ENCODE measurements at regions not wholly inside any gene's neighbourhood (a gene's known extent, or its start where the extent isn't known, plus 50 kb on each side); places are given as distances from the start of the nearest gene placed in this dataset.

GRCh38 chr4:131002132-131002531 lies 1906.2 kb downstream of the C4orf33 start:
- no peak for TF ChIP-seq ELF4 (IDR thresholded peaks at IDR 0.05)
- TF ChIP-seq FOXK2 (IDR thresholded peaks at IDR 0.05) = no peak
- TF ChIP-seq HDGF (IDR thresholded peaks at IDR 0.05; ENCODE audit: borderline replicate concordance) = no peak
- no peak for TF ChIP-seq SP1 (IDR thresholded peaks at IDR 0.05)
- TF ChIP-seq L3MBTL2 (conservative IDR thresholded peaks at IDR 0.05) = no peak
- TF ChIP-seq BHLHE40 (IDR thresholded peaks at IDR 0.05; ENCODE audit: borderline replicate concordance) = no peak
- TF ChIP-seq SUZ12 (IDR thresholded peaks at IDR 0.05) = no peak
- no peak for TF ChIP-seq NFRKB (IDR thresholded peaks at IDR 0.05)
- TF ChIP-seq, protein P1, sequence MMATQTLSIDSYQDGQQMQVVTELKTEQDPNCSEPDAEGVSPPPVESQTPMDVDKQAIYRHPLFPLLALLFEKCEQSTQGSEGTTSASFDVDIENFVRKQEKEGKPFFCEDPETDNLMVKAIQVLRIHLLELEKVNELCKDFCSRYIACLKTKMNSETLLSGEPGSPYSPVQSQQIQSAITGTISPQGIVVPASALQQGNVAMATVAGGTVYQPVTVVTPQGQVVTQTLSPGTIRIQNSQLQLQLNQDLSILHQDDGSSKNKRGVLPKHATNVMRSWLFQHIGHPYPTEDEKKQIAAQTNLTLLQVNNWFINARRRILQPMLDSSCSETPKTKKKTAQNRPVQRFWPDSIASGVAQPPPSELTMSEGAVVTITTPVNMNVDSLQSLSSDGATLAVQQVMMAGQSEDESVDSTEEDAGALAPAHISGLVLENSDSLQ (IDR thresholded peaks at IDR 0.05) = no peak
- TF ChIP-seq FOXM1 (IDR thresholded peaks at IDR 0.05; ENCODE audit: borderline replicate concordance) = no peak
- TF ChIP-seq FOXA1 (IDR thresholded peaks at IDR 0.05) = no peak

Data from HEK293T (cell line).